ENCODE measurements at regions not wholly inside any gene's neighbourhood (a gene's known extent, or its start where the extent isn't known, plus 50 kb on each side); places are given as distances from the start of the nearest gene placed in this dataset.

GRCh38 chr9:106531491-106531890 is 331.5 kb upstream of the ZNF462 start:
- Histone ChIP-seq H3K27me3 (ENCODE audit: control insufficient read depth in 2 of 2, insufficient read depth in 2 of 2, low read length in 2 of 2) (no peaks in the 10 kb centered on the region), H3K27ac (ENCODE audit: insufficient read depth, low read depth, low read length) (no peak overlapping the region), H3K9me3 (replicated peaks; ENCODE audit: control insufficient read depth, insufficient read depth, low read length) (no peaks in the 10 kb centered on the region), H3K79me2 (ENCODE audit: control insufficient read depth, insufficient read depth, low read length) (no peaks in the 10 kb centered on the region), H3K4me3 (replicated peaks in 1 of 3; ENCODE audit: insufficient read depth in 1 of 3, low read depth in 1 of 3, low read length in 3 of 3) (no peak overlapping the region), H3K4me2 (ENCODE audit: insufficient read depth, low read length) (no peak overlapping the region), H4K20me1 (replicated peaks; ENCODE audit: control insufficient read depth, extremely low read depth, insufficient read depth, low read length) (no peaks in the 10 kb centered on the region), H3K9me1 (replicated peaks; ENCODE audit: control insufficient read depth, extremely low read depth, insufficient read depth, low read length) (no peaks in the 10 kb centered on the region), H3K36me3 (ENCODE audit: control insufficient read depth in 2 of 2, extremely low read depth in 1 of 2, insufficient read depth in 2 of 2, low read length in 2 of 2) (no peaks in the 10 kb centered on the region), H3K9ac (replicated peaks; ENCODE audit: extremely low read depth, insufficient read depth, low read length) (no peak overlapping the region), H3K4me1 (ENCODE audit: control insufficient read depth, extremely low read depth, insufficient read depth, low read length) (no peaks in the 10 kb centered on the region), H2AFZ (ENCODE audit: low read depth, low read length) (no peak overlapping the region)
- dilution Hi-C loops (cut with MboI; ENCODE audit: extremely low pct_ligation_motif_present, low sequenced_read_pairs) (no loop called here), intact Hi-C loops (cut with micrococcal nuclease) (no loop called here)
- ChIA-PET POLR2A (no interaction called here), CTCF (no interaction called here)
- FAIRE-seq: no peak
- BruUV-seq (replicated peaks): no TSS peak
- TF ChIP-seq POLR2A (IDR thresholded peaks at IDR 0.05; ENCODE audit: low read depth, low read length) (no peak), FOS (IDR thresholded peaks at IDR 0.05; ENCODE audit: borderline replicate concordance, insufficient read depth, low read length) (no peak), CTCF (IDR thresholded peaks at IDR 0.05; ENCODE audit: extremely low read depth in 1 of 2, insufficient read depth in 1 of 2, low read depth in 1 of 2, low read length in 2 of 2) (no peak), MYC (IDR thresholded peaks at IDR 0.05; ENCODE audit: low read depth, low read length) (no peak)
- no peak for DNase-seq (ENCODE audit: low read depth, low spot score)

GRCh38 chr9:106532306-106533015 is 330.5 kb upstream of the ZNF462 start:
- no peaks in the 10 kb centered on the region for H3K79me2 ChIP-seq (ENCODE audit: control insufficient read depth, insufficient read depth, low read length)
- H3K4me3 ChIP-seq (replicated peaks in 1 of 3; ENCODE audit: insufficient read depth in 1 of 3, low read depth in 1 of 3, low read length in 3 of 3): no peak overlapping the region
- no peak overlapping the region for H3K27ac ChIP-seq (ENCODE audit: insufficient read depth, low read depth, low read length)
- no peaks in the 10 kb centered on the region for H3K36me3 ChIP-seq (ENCODE audit: control insufficient read depth in 2 of 2, extremely low read depth in 1 of 2, insufficient read depth in 2 of 2, low read length in 2 of 2)
- H3K4me1 ChIP-seq (ENCODE audit: control insufficient read depth, extremely low read depth, insufficient read depth, low read length): no peaks in the 10 kb centered on the region
- no peak overlapping the region for H2AFZ ChIP-seq (ENCODE audit: low read depth, low read length)
- FAIRE-seq (no peak), DNase-seq (ENCODE audit: low read depth, low spot score) (no peak)
- no peaks in the 10 kb centered on the region for H3K27me3 ChIP-seq (ENCODE audit: control insufficient read depth in 2 of 2, insufficient read depth in 2 of 2, low read length in 2 of 2)
- H3K9ac ChIP-seq (replicated peaks; ENCODE audit: extremely low read depth, insufficient read depth, low read length): no peak overlapping the region
- intact Hi-C loops (cut with micrococcal nuclease) (no loop called here), dilution Hi-C loops (cut with MboI; ENCODE audit: extremely low pct_ligation_motif_present, low sequenced_read_pairs) (no loop called here)
- H4K20me1 ChIP-seq (replicated peaks; ENCODE audit: control insufficient read depth, extremely low read depth, insufficient read depth, low read length): no peaks in the 10 kb centered on the region
- H3K9me3 ChIP-seq (replicated peaks; ENCODE audit: control insufficient read depth, insufficient read depth, low read length): no peaks in the 10 kb centered on the region
- no TSS peak for BruUV-seq (replicated peaks)
- POLR2A ChIA-PET: no interaction called here
- H3K9me1 ChIP-seq (replicated peaks; ENCODE audit: control insufficient read depth, extremely low read depth, insufficient read depth, low read length): no peaks in the 10 kb centered on the region
- no peak for TF ChIP-seq GATA2 (IDR thresholded peaks at IDR 0.05; ENCODE audit: insufficient read depth, insufficient read length, low read depth, low read length)
- no peak for TF ChIP-seq CTCF (IDR thresholded peaks at IDR 0.05; ENCODE audit: extremely low read depth in 1 of 2, insufficient read depth in 1 of 2, low read depth in 1 of 2, low read length in 2 of 2)
- no peak for TF ChIP-seq POLR2A (IDR thresholded peaks at IDR 0.05; ENCODE audit: low read depth, low read length)
- TF ChIP-seq MYC (IDR thresholded peaks at IDR 0.05; ENCODE audit: low read depth, low read length): no peak
- TF ChIP-seq JUN (IDR thresholded peaks at IDR 0.05; ENCODE audit: borderline replicate concordance, insufficient read depth, insufficient read length, low read depth): no peak
- no peak for TF ChIP-seq EZH2 (IDR thresholded peaks at IDR 0.05; ENCODE audit: borderline replicate concordance, low read depth, low read length, severe bottlenecking)
- no peak for TF ChIP-seq FOS (IDR thresholded peaks at IDR 0.05; ENCODE audit: borderline replicate concordance, insufficient read depth, low read length)
- TF ChIP-seq POLR2AphosphoS5 (IDR thresholded peaks at IDR 0.05; ENCODE audit: insufficient read depth, low read depth, low read length): no peak
- no peak for TF ChIP-seq MAX (IDR thresholded peaks at IDR 0.05; ENCODE audit: insufficient read depth, insufficient read length)
- CTCF ChIA-PET: no interaction called here
- no peak overlapping the region for H3K4me2 ChIP-seq (ENCODE audit: insufficient read depth, low read length)
